Left ventricle myocardium superior (tissue), 1 donor: ENCODE measurements at regions not wholly inside any gene's neighbourhood (a gene's known extent, or its start where the extent isn't known, plus 50 kb on each side); places are given as distances from the start of the nearest gene placed in this dataset.
A peak's percentile ranks its signal among the peaks of the same experiment; 100 is the strongest.

ENCODE experiments used
- ATAC-seq: fragments of 200-7000 bp; cut with Tn5 transposase; one replicate; pipeline ENCODE4 v1.9.1; 2020; ENCODE audit warnings: mild to moderate bottlenecking, moderate library complexity
- DNase-seq: peaks from one replicate; pipeline ENCODE4 v3.0.0-alpha.2; 2020
- intact Hi-C: fragments of 100-400 bp; cut with micrococcal nuclease; formaldehyde crosslinking; loops from one replicate; pipeline ENCODE4 v1.11.0; 2022
- donor health status: DM: no; HTN: yes; CAD: no; lungs with severe emphysema.

- no peak for DNase-seq
- ATAC-seq = no peak
- intact Hi-C loops = no loop called here
These were observed 213.3 kb downstream of the MDFIC start for GRCh38 chr7:115135146-115135545.

GRCh38 chr7:115133248-115133647 lies 211.4 kb downstream of the MDFIC start:
- intact Hi-C loops = no loop called here
- no peak for DNase-seq
- no peak for ATAC-seq

- no peak for ATAC-seq
- intact Hi-C loops = no loop called here
- DNase-seq = no peak
These were observed 210.2 kb downstream of the MDFIC start for GRCh38 chr7:115132096-115132495.

GRCh38 chr7:115128154-115128553 lies 206.3 kb downstream of the MDFIC start:
- DNase-seq = no peak
- ATAC-seq = no peak
- intact Hi-C loops = no loop called here

- intact Hi-C loops = no loop called here
- DNase-seq (no peak), ATAC-seq (no peak)
These were observed 205.6 kb downstream of the MDFIC start for GRCh38 chr7:115127399-115128021.

GRCh38 chr7:115125750-115126149 lies 203.9 kb downstream of the MDFIC start:
- no peak for DNase-seq
- intact Hi-C loops = no loop called here
- no peak for ATAC-seq

- DNase-seq = no peak
- ATAC-seq = peak; percentile 78
- intact Hi-C loops = no loop called here
These were observed 203.4 kb downstream of the MDFIC start for GRCh38 chr7:115125312-115125711.

GRCh38 chr7:115124409-115124939 lies 202.6 kb downstream of the MDFIC start:
- ATAC-seq (peak; percentile 86), DNase-seq (no peak)

GRCh38 chr7:115123441-115123840 lies 201.5 kb downstream of the MDFIC start:
- DNase-seq = no peak
- ATAC-seq = no peak
- intact Hi-C loops = no loop called here

More at GRCh38 chr7:115124409-115124939, 202.6 kb downstream of the MDFIC start:
- intact Hi-C loops = no loop called here

GRCh38 chr7:115122388-115122787 lies 200.5 kb downstream of the MDFIC start:
- DNase-seq (no peak), ATAC-seq (no peak)
- intact Hi-C loops = no loop called here

GRCh38 chr7:115117748-115118147 lies 195.9 kb downstream of the MDFIC start:
- intact Hi-C loops = no loop called here
- no peak for ATAC-seq
- no peak for DNase-seq

- no peak for ATAC-seq
- intact Hi-C loops = no loop called here
These were observed 195.2 kb downstream of the MDFIC start for GRCh38 chr7:115116773-115117715.

GRCh38 chr7:115113776-115114175 lies 191.9 kb downstream of the MDFIC start:
- intact Hi-C loops = no loop called here
- ATAC-seq (no peak), DNase-seq (no peak)

More at GRCh38 chr7:115116773-115117715, 195.2 kb downstream of the MDFIC start:
- DNase-seq = no peak

GRCh38 chr7:115113131-115113530 lies 191.2 kb downstream of the MDFIC start:
- DNase-seq (no peak), ATAC-seq (no peak)
- intact Hi-C loops = no loop called here

GRCh38 chr7:115110523-115110922 lies 188.6 kb downstream of the MDFIC start:
- intact Hi-C loops = no loop called here
- ATAC-seq = no peak
- DNase-seq = no peak

GRCh38 chr7:115106316-115106715 lies 184.4 kb downstream of the MDFIC start:
- intact Hi-C loops = no loop called here
- no peak for ATAC-seq
- no peak for DNase-seq

- ATAC-seq (no peak), DNase-seq (no peak)
- intact Hi-C loops = no loop called here
These were observed 180.8 kb downstream of the MDFIC start for GRCh38 chr7:115102738-115103137.

- ATAC-seq (no peak), DNase-seq (no peak)
- intact Hi-C loops = no loop called here
These were observed 179.3 kb downstream of the MDFIC start for GRCh38 chr7:115101199-115101598.

- intact Hi-C loops = no loop called here
- ATAC-seq (peak; percentile 33), DNase-seq (no peak)
These were observed 178.0 kb downstream of the MDFIC start for GRCh38 chr7:115099906-115100305.

- ATAC-seq (no peak), DNase-seq (no peak)
- intact Hi-C loops = no loop called here
These were observed 175.3 kb downstream of the MDFIC start for GRCh38 chr7:115097175-115097671.
